HG03442 (cell line): ENCODE measurements at regions not wholly inside any gene's neighbourhood (a gene's known extent, or its start where the extent isn't known, plus 50 kb on each side); places are given as distances from the start of the nearest gene placed in this dataset.

Source experiments
- ATAC-seq: cut with Tn5 transposase; IDR thresholded peaks from one replicate; pipeline ENCODE4 v1.9.1; 2021; ENCODE audit warnings: mild to moderate bottlenecking, moderate library complexity; ENCODE audit not compliant: unreplicated experiment

DNA sequence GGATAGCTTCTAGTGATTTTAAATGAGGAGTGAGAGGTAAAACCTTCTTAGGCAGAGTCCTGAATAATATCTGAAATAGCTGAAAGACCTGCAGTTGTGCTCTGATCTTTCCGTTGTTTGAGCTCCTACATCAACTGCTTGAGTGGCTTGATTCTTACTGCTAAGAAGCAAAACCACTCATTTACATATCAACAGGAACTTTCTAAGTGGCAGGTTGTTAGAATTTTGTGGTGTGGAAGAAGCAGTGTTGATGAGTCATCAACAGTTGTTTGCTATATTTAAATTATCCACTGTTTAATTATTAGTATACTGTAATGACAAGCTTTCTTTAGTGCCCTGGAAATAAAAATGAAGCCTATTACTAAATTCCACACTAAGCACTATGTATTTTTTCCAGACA is 689.5 kb downstream of the DNAJB9 start:
- peak; percentile 83 for ATAC-seq

DNA sequence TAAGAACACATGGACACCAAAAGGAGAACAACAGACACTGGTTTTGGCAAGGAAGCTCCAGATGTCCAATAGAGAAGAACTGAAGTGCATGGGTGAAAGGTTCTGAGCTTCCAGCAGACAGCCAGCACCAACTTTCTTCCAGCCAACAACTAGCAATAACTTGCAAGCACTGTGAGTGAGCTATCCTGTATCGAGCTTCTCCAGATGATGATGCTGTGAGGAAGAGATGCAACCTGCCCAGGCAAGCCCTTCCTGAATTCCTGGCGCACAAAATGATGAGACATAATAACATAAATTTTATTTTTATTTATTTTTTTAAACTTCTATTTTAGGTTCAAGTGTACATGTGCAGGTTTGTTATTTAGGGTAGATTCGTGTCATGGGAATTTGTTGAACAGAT is 692.1 kb downstream of the DNAJB9 start:
- ATAC-seq: no peak

DNA sequence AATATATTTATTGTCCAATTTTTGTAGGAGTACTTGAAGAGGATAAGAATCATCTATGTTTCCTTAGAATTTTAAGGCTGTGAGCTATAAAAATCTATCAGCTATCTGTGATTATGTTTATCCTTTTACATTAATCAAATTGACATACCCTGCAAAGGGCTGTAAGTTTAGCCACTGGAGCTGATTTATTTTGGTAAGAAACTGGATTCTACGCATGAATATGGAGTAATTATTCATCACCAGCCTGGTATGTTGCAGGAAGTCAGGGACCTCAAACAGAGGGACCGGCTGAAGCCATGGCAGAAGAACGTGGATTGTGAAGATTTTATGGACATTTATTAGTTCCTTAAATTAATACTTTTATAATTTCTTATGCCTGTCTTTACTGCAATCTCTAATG is 696.9 kb downstream of the DNAJB9 start:
- ATAC-seq: no peak

DNA sequence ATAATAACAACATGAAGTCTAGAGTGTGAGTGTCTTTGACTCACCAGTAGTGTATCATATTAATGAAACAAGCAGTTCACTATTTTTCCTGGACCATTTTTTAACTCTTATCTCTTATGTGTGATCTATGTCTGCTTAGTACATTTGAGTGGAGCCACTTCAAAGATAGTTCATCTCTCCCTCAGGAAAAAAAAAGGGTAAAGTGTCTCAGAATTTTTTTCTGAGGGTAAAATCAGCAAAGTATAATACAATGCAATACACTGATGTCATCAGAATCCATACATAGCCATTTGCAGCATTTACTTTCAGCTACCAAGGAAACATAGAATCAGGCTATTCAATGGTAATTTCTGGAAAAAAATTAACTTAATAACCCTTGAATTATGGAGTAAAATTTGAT is 706.7 kb downstream of the DNAJB9 start:
- no peak for ATAC-seq

DNA sequence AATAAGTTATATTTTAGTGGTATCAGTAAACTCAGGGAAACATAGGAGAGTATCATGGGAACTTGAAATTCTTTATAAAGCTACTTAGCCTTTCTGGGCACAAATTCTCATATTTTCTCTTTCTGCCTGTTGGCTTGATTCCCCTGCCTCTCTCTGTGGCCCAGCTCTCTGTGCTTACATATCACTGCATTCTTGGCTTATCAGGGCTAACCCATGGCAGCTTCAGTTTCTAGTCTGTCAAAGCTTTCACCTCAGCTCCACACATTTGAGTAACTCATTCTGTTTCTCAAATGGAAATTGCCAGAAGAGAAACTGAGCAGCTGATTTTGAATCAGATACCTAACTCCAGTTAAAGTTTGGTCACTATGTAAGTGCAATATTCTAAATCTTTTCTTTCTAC is 713.1 kb downstream of the DNAJB9 start:
- no peak for ATAC-seq

DNA sequence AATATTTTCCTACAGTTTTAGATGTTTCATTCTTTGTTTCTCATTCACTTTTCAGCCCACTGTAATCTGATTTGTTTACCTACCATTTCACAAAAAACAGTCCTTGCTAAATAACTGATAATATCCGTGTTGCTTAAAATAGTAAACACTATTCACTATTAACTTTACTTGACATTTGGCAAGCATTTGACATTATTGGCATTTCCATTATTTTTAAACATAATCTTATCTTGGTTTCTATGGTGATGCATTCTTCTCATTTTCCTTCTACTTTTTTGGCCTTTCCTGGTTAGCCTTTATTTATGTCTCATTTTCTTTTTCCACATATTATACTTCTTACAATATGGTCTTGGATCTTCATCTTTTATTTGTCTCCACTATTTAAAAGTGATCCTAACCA is 715.3 kb downstream of the DNAJB9 start:
- ATAC-seq: no peak

DNA sequence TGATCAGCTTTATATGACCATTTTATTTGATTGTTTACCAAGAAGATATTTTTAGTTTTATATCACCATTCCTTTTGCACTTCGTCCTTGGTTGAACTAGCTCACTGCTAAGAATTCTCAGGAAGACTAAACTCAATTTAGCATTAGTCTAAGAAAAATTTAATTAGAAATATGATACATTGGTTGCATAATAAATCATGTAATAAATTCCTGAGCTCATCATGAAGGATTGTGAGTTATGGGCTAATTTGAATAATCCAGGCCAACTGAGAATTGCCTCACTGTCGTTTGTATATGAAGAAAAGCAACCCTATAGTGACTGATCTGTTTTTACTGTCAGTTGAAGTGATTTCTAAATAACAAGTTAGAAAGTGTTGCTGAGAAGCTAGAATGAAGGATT is 725.5 kb downstream of the DNAJB9 start:
- no peak for ATAC-seq

DNA sequence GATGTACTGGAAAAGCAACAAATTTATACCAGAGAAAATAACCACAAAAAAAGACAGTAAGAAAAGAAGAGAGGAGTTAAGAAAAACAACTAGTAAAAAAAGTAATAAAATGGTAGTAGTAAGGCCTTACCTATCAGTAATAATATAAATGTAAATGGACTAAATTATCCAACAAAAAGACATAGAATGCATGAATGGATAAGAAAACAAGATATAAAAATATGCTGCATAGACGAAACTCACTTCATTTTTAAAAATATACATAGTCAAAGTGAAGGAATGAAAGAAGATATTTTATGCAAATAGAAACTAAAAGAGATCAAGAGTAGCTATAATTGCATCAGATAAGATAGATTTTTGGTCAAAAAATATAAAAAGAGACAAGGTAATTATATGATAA is 739.1 kb downstream of the DNAJB9 start:
- ATAC-seq: no peak

DNA sequence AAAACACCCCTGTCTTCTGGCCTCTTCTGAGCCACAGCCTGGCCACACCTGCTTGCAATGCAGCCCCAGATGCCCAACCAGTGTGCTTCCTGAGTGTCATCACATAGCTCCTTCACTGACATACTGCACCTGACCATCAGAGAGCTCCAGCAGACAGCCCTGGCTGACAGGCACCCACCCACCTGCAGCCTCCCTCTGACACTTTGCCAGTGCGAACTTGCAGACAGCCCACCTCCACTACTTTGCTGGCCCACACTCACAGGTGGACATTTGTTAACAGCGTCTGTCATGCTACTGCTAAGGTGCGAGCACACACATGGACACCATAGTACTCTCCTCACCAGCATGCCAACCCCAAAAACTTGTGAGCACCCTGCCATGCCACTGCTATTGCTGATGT is 740.1 kb downstream of the DNAJB9 start:
- ATAC-seq: no peak

DNA sequence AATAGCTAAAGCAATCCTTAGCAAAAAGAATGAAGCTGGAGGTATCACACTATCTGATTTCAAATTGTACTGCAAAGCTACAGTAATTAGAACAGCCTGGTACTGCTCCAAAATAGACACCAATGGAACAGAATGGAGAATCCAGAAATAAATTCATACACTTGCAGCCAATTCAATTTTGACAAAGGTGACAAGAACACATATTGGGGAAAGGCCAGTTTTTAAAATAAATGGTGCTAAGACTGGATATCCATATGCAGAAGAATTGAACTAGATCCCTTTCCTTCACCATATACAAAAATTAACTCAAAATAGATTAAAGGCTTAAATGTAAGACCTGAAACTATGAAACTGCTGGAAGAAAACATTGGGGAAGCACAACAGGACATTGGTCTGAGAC is 748.5 kb downstream of the DNAJB9 start:
- no peak for ATAC-seq

DNA sequence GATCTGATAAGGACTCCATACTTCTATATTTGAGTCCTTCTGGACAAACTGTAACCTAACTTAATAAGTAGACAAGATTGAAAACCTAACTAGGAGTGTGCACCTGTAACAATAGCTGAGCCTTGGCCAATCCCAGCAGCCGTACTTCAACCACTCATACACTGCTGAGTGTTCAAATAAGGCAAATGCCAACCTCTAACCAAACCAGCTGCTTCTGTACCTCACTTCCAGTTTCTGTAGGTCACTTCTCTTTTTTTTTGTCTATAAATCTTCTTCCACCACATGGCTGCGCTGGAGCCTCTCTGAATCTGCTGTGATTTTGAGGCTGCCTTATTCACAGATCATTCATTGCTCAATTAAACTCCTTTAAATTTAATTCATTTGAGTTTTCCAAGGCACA is 753.2 kb downstream of the DNAJB9 start:
- peak; percentile 53 for ATAC-seq

DNA sequence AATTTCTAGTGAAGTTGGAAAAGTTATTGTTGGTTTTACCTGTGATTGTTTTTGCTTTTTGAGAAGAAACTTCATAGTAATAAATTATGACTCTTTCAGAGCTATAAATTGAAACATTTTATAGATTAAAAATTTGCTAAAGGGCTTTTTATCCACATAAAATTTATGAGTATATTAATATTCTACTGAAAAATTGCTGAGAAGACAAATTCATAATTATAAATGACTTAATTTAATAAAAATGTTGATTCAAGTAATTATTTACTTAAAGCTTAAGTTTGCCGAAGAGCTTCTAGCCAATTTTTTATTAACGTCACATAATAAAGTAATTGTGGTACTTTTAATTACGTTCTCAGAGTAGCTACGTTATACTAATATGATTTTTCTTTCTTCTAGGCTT is 761.7 kb downstream of the DNAJB9 start:
- no peak for ATAC-seq

DNA sequence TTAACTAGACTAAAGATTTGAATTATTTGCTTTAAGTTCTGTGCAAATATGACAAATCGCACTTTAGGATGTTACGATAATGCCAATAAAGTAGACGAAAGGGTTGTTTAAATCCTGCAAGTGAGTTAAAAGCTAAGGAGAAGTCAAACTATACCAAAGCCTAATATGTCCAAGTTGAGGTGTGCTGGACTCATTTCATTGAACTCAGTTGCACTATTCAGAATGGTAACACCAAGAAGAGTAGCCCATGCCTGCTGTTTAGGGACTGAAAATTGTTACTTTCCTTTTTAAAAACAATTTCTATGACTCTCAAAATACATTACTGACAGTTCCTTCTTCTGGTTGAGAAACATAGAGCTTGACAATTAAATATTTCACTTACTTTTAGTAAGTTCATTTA is 766.3 kb downstream of the DNAJB9 start:
- no peak for ATAC-seq

DNA sequence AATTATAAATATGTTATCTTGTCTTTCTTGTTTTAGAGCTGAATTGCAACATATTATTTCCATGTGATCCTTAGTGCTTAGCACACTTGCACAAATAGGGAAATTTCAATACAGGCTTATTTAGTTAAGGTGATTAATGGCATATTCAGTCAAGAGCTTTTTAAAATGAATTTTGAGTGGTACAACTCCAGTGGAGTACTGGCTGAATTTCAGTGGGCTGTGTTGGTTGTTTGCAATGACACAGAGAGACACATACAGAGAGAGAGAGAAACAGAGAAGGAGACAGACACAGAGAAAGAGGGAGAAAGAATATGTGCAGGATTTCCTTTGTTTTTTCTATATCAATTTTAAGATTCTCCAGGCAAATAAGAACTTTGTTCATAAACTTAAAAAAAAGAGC is 766.9 kb downstream of the DNAJB9 start:
- ATAC-seq: no peak

DNA sequence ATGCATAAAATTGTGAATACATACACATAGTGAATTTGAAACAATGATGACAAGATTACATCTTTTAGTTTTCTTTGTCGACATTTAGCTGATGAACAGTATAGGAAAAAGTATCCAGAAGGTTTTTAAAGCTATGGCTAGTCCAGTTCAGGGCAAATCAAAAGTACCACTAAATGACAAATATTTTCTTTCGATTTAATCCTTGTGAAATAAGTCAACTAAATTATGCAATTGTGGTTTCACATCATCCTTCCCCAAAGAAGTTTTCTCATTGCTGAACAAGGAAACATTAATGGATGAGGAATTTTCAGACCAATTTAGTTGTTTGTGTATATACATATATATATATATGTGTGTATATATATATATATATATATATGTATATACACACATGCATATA is 774.0 kb downstream of the DNAJB9 start:
- ATAC-seq: no peak

DNA sequence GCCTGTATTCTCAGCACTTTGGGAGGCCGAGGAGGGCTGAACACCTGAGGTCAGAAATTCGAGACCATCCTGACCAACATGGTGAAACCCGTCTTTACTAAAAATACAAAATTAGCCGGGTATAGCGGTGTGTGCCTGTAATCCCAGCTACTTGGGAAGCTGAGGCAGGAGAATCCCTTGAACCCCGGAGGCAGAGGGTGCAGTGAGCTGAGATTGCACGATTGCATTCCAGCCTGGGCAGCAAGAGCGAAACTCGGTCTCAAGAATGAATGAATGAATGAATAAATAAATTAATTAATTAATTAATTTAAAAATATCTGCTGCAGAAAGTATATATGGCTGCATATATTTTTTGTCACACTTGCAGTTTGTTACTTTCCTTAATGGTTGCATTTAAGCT is 781.8 kb downstream of the DNAJB9 start:
- ATAC-seq: no peak

DNA sequence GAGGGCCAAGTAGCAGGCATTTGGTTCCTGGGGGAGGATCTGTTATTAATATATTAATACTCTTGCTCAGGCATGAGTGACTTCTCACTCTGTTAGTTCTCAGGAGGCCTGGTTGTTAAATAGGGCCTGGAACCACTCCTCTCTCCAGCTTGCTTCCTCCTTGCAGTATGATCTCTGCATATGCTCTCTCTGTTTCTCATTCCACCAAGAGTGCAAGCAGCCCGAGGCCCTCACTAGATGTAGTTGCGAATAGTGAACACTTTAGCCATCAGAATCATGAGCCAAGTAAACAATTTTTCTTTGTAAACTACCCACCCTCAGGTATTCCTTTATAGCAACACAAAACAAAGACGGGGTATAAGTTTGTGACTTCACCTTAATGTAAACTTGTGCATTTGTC is 784.3 kb downstream of the DNAJB9 start:
- ATAC-seq: no peak

DNA sequence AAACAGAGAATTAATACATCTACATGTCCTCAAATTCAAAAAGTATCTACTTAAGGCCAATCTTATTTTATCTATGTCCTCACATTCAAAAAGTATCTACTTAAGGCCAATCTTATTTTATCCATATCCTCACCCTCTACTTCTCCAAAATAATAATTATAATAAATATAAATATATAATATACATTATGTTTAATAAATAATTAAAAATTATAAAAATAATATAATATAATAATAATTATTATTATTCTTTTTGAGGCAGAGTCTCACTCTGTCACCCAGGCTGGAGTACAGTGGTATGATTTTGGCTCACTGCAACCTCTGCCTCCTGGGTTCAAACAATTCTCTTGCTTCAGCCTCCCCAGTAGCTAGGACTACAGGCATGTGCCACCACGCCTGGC is 784.9 kb downstream of the DNAJB9 start:
- ATAC-seq: no peak

DNA sequence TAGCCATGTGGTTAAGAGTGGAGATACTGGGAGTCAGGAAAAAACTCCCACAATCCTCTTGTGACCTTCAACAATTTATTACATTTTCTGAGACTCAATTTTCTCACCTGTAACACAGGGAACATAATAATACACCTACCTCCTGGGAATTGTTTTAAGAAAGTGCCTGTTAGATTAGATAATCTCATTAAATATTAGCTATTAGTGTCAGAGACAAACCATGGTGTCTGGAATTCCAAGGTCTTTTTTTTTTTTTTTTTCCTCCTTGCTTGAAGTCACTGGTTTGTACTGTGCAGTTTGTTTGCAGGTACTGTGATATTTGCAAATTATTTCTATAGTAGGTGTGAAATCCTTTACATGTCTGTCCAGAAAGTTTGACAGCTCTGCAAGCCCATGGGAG is 806.1 kb downstream of the DNAJB9 start:
- ATAC-seq: no peak

DNA sequence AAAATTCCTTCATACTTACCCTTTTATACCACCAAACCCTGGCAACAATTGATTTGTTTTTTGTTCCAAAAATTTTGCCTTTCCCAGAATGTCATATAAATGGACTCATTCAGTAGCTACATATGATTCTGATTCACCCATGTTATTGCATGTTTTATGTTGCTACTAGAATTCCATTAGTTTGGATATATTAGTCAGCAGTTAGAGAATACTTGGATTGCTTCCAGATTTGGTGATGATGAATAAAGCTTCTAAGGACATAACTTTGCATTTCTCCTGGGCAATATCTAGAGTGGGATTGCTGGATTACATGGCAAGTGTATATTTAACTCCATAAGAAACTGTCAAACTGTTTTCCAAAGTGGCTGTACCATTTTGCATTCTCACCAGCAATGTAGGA is 806.9 kb downstream of the DNAJB9 start:
- ATAC-seq: no peak

DNA sequence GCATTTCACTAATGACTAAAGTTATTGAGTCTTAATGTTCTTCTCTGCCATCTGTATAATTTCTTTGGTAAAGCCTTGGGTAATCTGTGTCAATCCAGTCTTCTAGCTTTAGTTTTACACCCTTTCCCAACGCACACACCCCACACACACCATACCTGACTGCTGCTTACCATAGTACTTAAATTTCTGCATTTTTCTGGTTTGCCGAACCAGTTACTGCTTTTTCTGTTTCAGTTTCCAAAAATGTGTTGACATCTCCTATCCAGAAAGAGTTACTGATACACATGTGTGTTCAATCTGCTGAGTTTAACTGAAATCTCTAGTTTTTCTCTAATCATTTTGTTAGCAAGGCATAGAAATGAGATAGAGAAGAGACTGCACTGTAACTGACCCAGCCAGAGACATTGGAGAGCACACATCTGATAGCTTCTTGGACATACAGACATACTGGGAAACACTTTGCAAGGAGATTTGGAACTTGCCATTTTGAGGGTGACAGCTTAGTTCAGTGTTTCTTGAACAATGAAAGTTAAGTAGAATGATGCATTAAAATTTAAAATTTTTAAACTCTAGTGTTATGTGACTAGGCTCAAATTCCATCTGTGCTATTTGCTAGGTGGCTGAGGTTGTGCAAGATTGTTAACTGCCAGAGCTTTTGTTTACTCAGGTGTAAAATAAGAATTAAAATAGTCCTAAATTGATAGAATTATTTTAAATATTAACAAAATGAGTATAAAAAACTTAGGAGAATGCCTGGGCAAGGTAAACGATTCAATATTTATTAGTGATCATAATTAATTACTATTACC is 807.6 kb downstream of the DNAJB9 start:
- ATAC-seq: no peak

DNA sequence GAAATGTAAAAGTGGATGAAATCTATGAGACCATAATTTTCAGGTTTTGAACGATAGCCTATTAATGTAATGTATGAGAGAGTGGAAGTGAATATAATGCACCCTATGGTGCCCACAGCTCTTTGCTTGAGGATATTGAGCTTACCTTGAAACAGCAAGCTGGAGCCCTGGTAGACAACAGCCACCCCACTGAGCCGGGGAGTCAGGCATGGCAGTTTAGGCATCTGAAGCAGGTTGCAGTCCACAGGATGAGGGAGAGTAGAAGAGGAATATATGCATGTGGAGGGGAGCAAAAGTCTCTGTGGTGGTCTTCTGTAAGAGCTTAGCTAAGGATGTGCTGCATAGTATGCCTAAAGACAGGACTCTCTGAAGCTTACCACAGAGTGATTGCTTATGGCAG is 817.3 kb downstream of the DNAJB9 start:
- no peak for ATAC-seq

DNA sequence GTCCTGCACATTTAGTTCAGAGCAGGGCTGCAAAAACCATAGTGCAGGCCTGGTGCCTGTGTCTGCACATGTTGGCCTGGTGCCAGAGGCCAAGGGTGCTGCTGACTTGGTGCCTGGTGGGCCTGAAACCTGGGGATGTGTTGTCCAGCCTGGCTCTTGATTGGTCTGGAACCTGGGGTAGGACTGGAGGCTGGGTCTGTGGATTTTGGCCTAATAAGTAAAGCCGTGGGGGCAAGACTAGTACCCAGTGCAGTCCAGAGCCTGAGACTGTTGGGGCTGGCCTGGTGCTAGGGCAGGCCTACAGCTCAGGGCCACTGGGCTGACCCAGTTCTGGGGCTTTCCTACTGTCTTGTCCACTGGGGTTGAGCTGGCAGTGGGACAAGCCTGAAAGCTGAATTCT is 817.9 kb downstream of the DNAJB9 start:
- ATAC-seq: no peak
